GM03348 (cell line): ENCODE measurements at regions not wholly inside any gene's neighbourhood (a gene's known extent, or its start where the extent isn't known, plus 50 kb on each side); places are given as distances from the start of the nearest gene placed in this dataset.

Source experiments
- DNase-seq: peaks from one replicate; pipeline ENCODE4 v3.0.0; 2012; ENCODE audit warnings: low spot score

DNA sequence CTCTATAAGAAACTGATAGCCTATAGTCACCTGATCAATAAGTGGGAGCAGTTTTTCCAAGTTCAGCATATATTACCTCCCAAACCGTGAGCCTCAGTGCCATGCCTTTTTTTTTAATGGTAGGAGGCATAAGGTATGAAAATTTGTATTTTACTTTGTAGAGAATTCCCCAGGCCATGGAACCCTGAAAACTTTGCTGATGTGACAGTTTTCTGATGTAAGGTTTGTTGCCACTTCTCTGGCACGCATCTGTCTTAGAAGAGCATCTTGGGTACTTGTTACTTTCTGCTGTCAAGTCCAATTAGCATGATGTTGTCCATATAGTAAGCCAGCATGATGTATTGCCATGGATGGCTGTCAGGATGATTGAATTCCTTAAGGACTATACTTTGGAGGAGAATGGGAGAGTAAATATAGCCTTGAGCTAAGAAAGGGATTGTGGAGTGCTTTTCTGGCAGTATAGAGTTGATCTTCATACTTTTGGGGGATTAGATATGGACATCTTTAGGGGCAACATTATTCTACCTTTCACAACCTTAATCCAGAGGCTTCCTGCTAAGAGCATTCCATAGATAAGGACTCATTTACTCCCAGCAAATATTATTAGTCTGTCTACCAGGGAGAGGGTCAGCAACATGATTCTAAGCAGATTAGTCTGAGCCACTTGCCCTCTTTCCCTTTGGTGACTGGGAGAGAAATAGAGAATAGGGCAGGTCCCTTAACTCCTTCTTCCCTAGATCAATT, 389.6 kb downstream of the YTHDC2 start:
- no peak for DNase-seq

DNA sequence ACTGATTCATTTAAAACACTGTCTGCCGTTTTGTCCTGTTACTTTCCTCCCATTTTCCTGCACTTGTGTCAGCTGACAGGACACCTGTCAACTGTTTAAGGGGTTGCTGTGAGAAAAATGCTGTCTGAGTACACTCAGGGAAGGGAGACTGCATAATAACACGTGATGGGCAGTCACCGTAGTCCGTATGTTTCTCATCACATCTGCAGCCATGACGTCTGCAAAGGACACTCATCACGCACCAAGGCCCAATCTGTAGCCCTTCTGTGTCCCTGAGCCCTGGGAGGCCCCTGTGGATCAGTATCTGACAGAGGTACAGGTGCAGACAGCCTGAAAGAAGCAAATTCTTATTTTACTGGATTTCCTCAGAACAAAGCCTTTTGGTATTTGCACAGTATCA, 396.3 kb downstream of the YTHDC2 start:
- no peak for DNase-seq

DNA sequence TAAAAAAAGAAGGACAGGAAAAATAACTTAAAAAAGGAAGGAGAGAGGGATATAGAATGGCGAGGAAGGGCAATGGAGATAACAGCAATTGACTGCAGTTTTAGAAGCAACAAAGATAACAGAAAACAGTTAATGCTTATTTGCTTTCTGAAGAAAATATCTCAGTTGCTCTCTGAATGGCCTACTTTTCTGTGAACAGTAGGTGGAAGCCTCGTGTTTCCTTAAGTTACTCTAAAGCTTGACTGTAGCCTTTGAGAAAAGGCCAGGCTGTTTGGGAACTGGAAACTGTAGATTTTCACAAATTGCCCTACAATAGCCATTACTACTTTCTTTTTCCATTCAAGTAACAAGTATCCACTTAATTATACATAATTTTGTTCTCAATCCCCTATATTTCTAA, 404.5 kb downstream of the YTHDC2 start:
- no peak for DNase-seq

DNA sequence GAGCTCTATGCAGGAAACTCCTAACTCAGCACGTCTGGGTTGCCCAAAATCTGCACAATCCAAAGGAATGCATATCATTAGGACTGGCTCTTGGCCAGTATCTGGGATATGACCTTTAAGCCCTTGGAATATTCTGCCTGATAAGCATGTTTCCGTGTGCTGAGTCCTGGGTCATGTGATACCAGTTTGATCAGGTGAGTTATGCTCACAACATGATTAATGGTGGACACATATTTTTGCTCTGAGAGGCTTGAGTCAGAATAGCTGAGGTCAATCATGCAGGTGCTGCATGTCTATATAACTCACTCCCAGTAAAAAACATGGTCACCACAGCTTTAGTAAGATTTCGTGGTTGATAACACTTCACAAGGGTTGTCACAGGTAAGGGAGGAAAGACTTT, 408.8 kb downstream of the YTHDC2 start:
- no peak for DNase-seq

DNA sequence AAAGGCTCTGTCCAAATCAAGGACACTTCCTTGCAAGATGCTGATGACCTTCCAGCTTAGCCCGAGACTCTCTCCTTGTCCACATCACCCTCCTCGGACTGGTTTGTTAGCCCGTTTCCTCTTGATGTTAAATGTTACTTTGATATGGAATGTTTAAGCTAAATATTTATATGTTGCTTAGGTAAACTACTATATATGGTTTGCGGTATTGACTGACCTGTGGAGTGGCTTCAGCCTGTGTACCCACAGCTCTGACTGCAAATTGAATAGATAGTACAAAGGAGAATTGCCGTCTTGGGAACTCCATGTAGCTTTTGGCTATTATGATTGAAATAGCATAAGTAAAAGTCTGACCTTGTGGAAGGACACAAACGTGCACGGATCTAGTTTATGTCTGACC, 422.0 kb downstream of the YTHDC2 start:
- no peak for DNase-seq

DNA sequence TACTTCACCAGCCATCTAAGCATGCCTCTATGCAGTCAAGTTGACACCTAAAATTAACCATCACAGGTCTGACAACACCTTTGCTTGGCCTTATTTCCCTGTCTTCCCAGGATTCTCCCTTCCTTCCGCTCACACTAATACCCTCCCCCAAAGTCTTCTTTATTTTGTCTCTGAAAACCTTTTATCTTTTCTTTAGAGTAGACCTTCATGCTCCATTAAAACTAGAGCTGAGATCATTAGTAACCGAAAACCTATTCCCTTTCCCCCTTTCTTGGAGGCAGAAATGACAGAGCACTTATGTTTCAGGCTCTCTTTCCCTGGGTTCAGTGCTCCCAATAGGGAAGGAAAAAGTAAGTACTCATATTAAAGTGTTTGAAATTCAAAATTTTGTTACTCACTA, 423.8 kb downstream of the YTHDC2 start:
- DNase-seq = no peak

DNA sequence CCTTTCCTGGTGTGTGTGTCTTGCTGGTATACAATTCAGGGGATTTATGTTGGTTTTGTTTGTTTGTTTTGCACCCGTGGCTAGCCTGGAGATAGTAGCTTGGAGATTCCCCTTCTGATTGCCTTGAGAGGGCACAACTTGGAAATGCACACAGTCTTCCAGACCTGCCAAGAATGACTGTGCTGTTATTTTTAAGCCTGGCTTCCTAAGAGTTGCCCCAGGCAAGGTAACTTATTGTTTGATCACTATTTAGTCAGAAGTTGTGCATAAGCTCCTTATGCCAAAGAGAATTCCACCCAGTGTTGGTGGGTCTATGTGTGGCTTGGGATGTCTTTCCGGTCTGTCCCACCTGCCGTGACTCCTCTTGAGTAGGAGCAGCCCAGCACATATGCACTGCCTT, 421.9 kb upstream of the KCNN2 start:
- DNase-seq = no peak

DNA sequence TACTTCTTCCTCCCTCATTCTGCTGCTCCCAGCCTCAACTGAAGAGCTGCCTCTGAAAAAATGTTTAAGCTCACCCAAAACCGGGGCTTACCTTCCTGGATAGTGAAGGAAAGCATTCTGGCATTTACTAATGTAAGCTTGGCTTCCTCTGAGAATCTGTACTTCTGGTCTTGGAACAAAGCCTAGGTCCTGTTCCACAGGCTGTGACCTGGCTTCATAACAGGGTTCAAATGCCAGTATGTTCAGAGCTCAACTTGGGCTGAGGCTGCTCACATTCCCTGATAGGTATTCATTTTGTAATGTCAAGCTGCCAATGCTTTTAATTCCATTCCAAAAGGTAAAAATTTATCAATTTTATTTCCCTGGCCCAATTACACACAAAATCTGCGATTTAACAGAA, 411.7 kb upstream of the KCNN2 start:
- no peak for DNase-seq

DNA sequence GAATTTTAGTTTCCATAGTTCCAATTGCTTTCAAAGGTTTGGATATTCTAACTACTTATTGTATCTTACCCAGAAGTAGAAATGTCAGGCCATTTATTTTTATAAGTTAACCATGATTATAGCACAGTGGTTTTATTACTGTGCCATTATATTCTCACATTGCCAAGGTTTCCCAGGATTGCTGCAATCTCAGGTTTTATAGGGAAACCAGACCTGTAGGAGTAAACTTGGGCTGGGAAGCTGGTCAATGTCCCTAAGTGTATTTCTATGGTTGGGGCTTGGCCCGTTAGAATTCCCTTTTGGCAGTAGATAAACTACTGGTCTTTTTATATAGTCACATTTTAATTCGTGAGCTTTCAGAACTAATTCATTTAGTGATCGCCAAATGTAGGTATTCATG, 396.6 kb upstream of the KCNN2 start:
- DNase-seq = no peak

DNA sequence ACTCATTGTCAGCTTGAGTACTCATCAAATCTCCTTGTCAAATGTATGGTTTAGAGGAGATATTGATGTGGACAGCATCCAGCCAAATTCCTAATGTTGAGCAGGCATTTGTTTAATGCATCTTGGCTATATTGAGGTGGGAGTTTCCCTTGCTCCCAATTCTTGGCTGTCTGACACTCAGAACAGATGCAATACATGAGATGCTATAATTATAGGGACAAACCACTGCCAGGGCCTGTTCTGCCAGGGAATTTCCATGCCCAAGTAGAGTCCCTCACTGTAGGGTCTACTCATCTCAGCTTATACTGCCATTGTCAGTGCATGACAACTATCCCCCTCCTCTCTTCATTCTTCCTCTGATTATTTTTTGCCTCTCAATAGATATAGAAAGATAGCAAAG, 392.0 kb upstream of the KCNN2 start:
- no peak for DNase-seq

DNA sequence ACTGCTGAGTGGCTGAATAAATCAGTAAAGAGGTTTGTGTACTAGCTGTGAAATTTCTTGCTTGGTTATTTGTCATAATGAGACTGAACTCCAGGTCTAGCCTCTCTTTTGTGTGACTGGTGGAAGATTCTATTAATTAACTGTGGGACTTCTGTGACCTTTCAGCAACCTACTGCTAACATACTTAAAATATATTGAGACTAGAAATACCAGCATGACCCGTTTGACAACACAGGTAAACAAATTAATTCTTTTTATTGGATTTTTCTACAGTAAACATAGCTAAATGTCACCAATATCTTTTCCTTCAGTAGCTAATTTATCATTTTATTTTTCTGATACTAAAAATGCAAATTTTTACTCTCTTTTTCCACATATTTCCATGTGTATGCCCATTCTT, 390.4 kb upstream of the KCNN2 start:
- no peak for DNase-seq

DNA sequence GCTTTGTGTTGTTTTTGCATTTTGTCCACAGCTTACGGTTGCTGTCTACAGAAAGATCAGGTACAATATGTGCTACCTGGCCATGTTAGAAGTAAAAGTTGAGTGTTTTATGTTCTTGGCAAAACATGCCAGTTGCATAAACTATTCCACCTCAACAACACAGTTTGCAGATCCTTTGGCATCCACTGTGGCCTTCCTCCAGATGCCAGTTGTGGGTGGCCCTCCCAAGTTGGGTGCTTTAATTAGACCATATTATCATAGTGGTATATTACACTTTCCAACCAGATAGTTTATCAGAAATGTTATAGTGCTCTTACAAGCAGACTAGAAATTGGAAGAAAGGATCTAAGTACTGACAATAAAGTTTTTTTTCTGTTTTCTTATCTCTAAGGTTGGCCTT, 386.9 kb upstream of the KCNN2 start:
- no peak for DNase-seq

DNA sequence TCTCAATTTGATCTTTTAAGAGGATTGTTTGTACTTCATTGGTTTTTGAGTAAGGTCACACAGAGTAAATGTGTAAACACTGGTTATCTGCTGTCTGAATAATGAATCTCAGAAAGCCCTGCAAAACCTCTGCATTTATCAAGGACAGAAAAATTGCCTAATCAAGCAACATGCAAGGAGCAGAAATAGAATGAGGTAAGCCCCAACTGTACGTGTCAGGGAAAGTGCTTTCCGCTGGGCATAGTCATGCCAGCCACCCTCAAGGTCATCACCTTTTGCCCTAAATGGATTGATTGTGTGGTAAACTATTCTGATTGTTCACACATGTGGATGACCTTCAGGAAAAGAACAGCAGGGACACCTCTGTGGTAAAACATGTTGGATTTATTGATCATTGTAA, 376.9 kb upstream of the KCNN2 start:
- DNase-seq = no peak

DNA sequence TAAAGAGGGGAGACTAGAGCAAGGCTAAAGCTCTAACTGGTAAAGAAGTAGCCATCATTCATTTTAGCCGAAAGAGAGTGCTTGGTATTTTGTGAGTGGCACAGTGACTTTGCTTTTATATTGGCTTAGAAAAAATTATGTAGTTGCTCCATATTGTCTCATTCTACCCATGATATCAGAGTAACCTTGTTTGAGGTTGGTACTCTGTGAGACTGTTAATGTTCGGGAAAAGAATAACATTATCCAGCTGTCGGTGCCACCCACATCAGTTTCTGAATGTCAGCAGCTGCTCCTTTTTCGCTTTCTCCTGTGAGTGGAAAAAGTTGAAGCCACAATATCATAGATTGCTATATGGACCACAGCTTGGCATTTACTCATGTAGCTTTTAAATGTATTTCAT, 376.4 kb upstream of the KCNN2 start:
- DNase-seq = no peak

DNA sequence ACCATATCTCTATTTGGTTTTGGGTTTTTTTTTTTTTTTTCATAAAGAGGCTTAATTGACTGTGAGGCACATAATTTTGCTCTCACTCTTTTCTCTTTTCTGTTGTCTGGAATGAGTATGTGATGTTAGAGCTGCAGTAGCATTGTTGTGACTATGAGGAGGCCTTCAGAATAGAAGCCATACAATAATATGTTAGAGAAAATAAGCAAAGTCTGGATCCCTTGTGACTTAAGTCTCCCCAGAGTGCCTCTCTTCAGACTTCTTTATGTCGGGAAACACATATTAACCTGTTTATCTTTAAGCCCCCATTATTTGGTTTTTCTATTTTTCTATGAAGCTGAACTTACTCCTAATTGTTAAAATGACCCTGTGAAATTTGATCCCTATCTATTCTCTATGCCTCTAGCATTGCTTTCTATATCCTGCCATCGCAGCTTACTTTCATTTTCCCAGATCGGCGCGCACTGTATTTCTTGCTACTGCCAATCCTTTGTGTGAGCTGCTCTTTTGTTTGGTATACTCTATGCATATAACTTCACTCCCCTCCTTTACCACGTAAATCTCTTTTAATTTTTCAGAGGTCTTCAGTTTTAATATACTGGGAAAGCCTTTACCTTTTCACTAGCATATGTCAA, 372.5 kb upstream of the KCNN2 start:
- no peak for DNase-seq

DNA sequence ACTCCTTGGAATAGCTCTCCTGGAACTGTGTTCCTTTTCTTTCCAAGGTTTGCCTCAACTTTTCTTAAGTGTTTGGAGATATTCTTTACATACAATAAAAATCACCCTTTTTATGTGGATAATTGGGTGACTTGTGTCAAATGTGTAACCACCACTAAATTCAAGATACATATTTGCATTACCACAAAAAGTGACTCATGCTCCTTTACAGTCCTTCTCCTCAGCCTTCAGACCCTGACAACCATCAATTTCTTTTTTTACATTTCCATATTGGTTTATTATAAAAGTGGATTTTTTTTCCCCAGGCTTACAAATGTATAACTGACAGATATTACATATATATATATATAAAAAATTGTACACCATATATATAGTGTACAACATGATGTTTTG, 372.0 kb upstream of the KCNN2 start:
- no peak for DNase-seq

DNA sequence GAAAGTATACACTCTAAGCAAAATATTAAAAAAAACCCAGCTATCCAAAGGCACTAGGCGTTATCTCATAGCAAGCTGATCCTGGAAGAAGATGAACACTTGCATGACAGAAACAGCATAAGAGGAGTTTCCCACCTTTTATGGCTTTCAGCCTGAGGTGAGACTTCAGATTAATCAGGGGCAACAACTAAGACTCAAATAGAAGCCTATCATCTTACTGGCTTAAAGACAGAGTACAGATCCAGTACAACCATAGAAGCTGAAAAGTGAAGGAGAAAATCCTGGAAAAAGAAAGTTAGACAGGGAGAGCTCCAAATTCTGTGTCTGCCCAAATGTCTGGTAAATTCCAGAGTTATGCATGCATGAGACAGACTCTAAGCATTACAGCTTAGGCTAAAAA, 360.8 kb upstream of the KCNN2 start:
- DNase-seq = no peak

DNA sequence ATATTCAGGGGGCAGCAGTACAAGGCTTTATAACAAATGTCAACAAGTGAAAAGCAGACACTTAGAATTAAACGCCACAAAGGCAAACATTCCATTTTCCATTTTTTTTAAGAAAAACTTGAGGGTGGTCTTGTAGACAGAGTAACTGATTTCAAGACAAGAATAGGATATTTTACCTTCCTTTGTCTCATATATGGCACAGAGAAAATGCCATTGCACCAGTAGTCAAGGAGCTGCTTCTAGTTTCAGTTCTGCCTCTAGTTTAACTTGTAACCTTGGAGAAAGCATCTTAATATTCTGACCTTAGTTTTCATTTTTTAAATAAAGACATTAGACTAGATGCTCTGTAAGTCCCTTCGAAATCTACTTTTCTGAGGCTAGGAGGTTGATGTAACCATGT, 355.3 kb upstream of the KCNN2 start:
- DNase-seq = no peak

DNA sequence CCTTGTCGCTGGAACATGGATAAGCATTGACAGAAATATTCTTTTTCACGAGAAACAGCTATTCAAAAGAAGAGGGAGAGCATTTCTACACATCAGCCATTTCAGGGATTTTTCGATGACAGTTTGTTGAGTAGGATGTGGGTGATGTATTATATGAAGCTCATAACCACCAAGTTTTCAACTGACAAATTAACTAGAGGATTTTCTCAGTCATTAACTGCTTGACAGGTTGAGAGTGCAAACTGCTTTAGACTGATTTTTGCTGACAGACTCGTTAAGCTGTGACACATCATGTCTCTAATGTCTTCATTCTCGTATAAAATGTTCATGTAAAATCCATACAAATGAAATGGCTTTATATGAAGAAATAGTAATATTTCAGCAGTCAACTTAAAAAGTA, 354.2 kb upstream of the KCNN2 start:
- no peak for DNase-seq

DNA sequence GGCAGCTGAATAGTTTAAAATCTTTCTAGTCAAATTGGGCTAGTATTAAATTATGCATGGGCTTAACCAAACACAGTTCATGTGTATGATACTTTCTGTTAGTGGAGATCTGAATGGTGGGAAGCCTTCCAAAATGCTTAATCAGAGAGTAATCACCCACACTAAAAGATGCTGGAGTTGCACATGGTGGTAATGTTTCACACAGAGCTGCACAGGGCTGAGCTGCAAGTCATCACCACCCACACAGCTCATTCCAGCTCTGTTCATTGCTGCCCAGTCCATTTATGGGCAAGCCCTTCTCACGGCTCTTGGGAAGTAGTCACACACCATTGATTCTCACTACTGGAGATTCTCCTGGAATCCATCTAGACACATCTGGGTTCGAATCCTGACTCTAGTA, 351.5 kb upstream of the KCNN2 start:
- no peak for DNase-seq

DNA sequence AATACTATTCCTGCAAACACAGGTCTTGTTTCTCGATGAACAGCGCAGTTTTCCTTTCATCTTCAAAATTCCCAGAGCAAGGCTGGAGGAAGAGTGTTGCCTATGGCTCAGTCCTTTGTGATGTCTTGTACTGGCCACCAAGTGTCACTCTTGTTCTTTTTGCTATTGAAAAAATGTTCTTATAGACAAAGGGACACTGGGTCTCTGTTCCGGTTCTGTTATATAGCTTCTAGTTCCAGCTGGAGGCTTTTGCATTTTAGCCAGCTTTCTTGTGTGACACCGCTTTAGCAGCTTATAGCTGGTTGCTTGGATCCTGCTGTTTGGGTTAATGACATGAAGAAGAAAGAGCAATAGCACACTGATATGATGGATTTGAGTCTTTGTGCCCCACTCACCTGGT, 343.7 kb upstream of the KCNN2 start:
- no peak for DNase-seq

DNA sequence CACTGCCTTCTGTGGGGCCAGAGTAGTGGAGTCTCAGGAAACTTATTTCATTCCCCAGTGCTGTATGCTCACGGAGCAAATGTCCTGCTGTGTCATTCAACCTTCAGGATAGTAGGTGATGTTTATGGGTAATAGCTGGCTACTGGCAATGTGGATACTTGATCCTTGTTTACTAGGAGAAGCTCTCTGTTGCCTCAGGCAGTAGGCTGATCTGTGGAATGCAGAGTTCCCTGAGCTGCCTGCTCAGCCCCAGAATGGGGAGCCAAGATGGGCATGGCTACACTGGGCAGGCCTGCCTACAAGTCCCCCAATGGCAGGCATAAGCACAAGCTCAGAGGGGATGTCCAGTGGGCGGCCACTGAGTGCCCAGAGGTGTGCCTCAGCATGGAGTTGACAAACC, 323.1 kb upstream of the KCNN2 start:
- no peak for DNase-seq

DNA sequence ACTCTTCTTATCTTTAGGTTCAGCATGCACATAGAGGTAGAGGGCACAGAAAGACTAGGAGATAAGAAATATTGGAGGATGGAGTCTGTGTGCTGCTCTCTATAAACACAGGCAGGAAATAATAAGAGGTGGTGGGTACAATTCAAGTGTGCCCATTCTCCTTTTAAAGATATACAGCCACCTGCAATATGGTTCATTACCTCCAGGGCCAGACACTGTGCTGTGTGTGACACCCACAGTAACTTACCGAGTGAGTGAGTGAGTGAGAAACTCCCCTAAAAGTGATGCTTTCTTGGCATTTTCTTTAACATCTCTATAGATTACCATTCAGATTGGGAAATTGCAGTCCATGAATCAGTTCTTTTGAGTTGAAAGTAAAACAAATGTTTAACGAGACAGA, 311.8 kb upstream of the KCNN2 start:
- no peak for DNase-seq

DNA sequence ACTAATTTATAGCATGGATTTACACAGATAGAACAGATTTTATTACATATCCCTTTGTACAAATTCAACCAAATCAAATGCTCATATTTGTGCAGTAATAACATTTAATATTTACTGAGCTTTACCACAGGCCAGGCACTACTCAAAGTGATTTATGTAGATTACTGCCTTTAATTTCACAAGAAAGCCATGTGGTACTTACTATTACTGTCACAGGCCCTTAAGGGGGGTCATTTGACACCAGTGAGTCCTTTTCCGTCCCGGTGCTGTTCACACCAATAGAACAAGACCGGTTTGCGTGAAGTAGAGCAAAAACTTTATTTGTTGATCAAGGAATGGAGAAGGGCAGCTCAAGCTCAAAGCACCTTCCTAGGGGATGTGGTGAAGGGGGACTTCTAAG, 308.5 kb upstream of the KCNN2 start:
- no peak for DNase-seq
